A549 (cell line): ENCODE measurements at regions not wholly inside any gene's neighbourhood (a gene's known extent, or its start where the extent isn't known, plus 50 kb on each side); places are given as distances from the start of the nearest gene placed in this dataset.

ENCODE experiments used
- ATAC-seq, 2 experiments: fragments of 200-7000 bp in 1 of 2; fragments of >200 bp in 1 of 2; cut with Nextera tagmentation in 1 of 2; cut with Tn5 transposase in 1 of 2; 3 replicates each; pipeline versions ENCODE4 v1.8.0 to v1.9.1; 2018 to 2020; ENCODE audit warnings: mild to moderate bottlenecking in 1 of 2, moderate library complexity in 1 of 2
- CTCF ChIA-PET: fragments of 300-600 bp; sonication (Branson Sonifier 250); formaldehyde crosslinking; extraction: SDS; loops from one replicate; lab custom pipeline; 2021; ENCODE audit warnings: antibody characterized with exemption, inconsistent platforms; lab: Yijun Ruan, JAX
- POLR2A ChIA-PET: fragments of 350-600 bp; formaldehyde crosslinking; extraction: SDS; loops from one replicate; lab custom pipeline; 2021; ENCODE audit warnings: antibody characterized with exemption, inconsistent platforms; lab: Yijun Ruan, JAX
- DNase-seq, 2 experiments: peaks; one replicate each; pipeline versions ENCODE4 v3.0.0 to v3.0.0-alpha.2; 2011 to 2016; ENCODE audit warnings: low read depth in 1 of 2, low spot score in 1 of 2
- FAIRE-seq: peaks from 2 replicates; lab custom pipeline; 2011; peaks lifted over from hg19 to GRCh38; lab: Jason Lieb, UNC
- H3K27ac ChIP-seq, 2 experiments: fragments of >200 bp; sonication (Bioruptor Twin); formaldehyde crosslinking; 3 replicates each; pipeline ENCODE4 v1.5.1; 2016 to 2017
- H3K4me1 ChIP-seq: fragments of >200 bp; sonication (Bioruptor Twin); formaldehyde crosslinking; 3 replicates; pipeline ENCODE4 v1.6.1; 2016
- H3K4me2 ChIP-seq: fragments of >200 bp; sonication (Bioruptor Twin); formaldehyde crosslinking; 3 replicates; pipeline ENCODE4 v1.6.1; 2016
- H3K4me3 ChIP-seq: fragments of >200 bp; sonication (Bioruptor Twin); formaldehyde crosslinking; 3 replicates; pipeline ENCODE4 v1.5.1; 2016
- H3K9me3 ChIP-seq: fragments of >200 bp; sonication (Bioruptor Twin); formaldehyde crosslinking; 3 replicates; pipeline ENCODE4 v1.6.1; 2016
- BHLHE40 ChIP-seq: IDR thresholded peaks from 2 replicates; pipeline ENCODE4 v1.6.1; 2012; ENCODE audit warnings: low read depth, low read length, inconsistent platforms
- CBX2 ChIP-seq: fragments of 200-600 bp; sonication (generic); IDR thresholded peaks from 2 replicates; pipeline ENCODE4 v1.6.1; 2016; ENCODE audit warnings: low read depth, mild to moderate bottlenecking, borderline replicate concordance
- CHD4 ChIP-seq: fragments of 200-600 bp; sonication (generic); IDR thresholded peaks from 2 replicates; pipeline ENCODE4 v1.6.1; 2016; ENCODE audit warnings: antibody characterized with exemption, mild to moderate bottlenecking, borderline replicate concordance
- EHF ChIP-seq: fragments of 250-450 bp; sonication (Bioruptor Pico); IDR thresholded peaks from 2 replicates; pipeline ENCODE4 v1.5.0; 2020; ENCODE audit warnings: mild to moderate bottlenecking
- EHMT2 ChIP-seq: fragments of 200-600 bp; sonication (generic); IDR thresholded peaks from 2 replicates; pipeline ENCODE4 v1.6.1; 2016; ENCODE audit warnings: antibody characterized with exemption, low read depth, mild to moderate bottlenecking, moderate library complexity
- ELK1 ChIP-seq: fragments of 150-350 bp; IDR thresholded peaks from 2 replicates; pipeline ENCODE4 v1.6.1; 2014; ENCODE audit warnings: low read depth, mild to moderate bottlenecking, low read length
- FOSB ChIP-seq: fragments of 250-450 bp; sonication (Bioruptor Pico); IDR thresholded peaks from 2 replicates; pipeline ENCODE4 v1.5.0; 2020; ENCODE audit warnings: mild to moderate bottlenecking, moderate library complexity
- HDAC2 ChIP-seq: fragments of 200-600 bp; sonication (generic); IDR thresholded peaks from 2 replicates; pipeline ENCODE4 v1.6.1; 2016
- HES2 ChIP-seq: fragments of >200 bp; sonication (Bioruptor Twin); formaldehyde crosslinking; IDR thresholded peaks from 2 replicates; pipeline ENCODE4 v1.6.1; 2016
- HEYL ChIP-seq: fragments of 250-450 bp; sonication (Bioruptor Pico); IDR thresholded peaks from 2 replicates; pipeline ENCODE4 v1.8.0; 2021; ENCODE audit warnings: mild to moderate bottlenecking, moderate library complexity
- HMGXB4 ChIP-seq: fragments of 250-450 bp; sonication (Bioruptor Pico); IDR thresholded peaks from 2 replicates; pipeline ENCODE4 v1.5.0; 2021; ENCODE audit warnings: mild to moderate bottlenecking, moderate library complexity, borderline replicate concordance
- HOXA7 ChIP-seq: fragments of 250-450 bp; sonication (Bioruptor Pico); IDR thresholded peaks from 2 replicates; pipeline ENCODE4 v1.5.0; 2020; ENCODE audit warnings: mild to moderate bottlenecking, moderate library complexity
- HOXB5 ChIP-seq: fragments of 250-450 bp; sonication (Bioruptor Pico); IDR thresholded peaks from 2 replicates; pipeline ENCODE4 v1.5.0; 2020; ENCODE audit warnings: mild to moderate bottlenecking, moderate library complexity
- KDM1A ChIP-seq: fragments of 200-600 bp; sonication (generic); IDR thresholded peaks from 2 replicates; pipeline ENCODE4 v1.6.1; 2016; ENCODE audit warnings: low read depth, mild to moderate bottlenecking
- MAFK ChIP-seq: fragments of 450-650 bp; IDR thresholded peaks from 2 replicates; pipeline ENCODE4 v1.6.1; 2014; ENCODE audit not compliant: partially characterized antibody
- MYC ChIP-seq: IDR thresholded peaks from 2 replicates; pipeline ENCODE4 v1.6.1; 2012; ENCODE audit warnings: mild to moderate bottlenecking, inconsistent platforms, low read length, improper control_type of control experiment, borderline replicate concordance
- PHF8 ChIP-seq: fragments of 200-600 bp; sonication (generic); IDR thresholded peaks from 2 replicates; pipeline ENCODE4 v1.6.1; 2016; ENCODE audit warnings: low read depth, mild to moderate bottlenecking, antibody characterized with exemption, moderate library complexity, borderline replicate concordance
- RAD21 ChIP-seq, 2 experiments: fragments of >200 bp in 1 of 2; sonication (Bioruptor Twin) in 1 of 2; formaldehyde crosslinking in 1 of 2; IDR thresholded peaks in 1 of 2; conservative IDR thresholded peaks in 1 of 2; 2 replicates in 1 of 2; 3 replicates in 1 of 2; pipeline ENCODE4 v1.6.1; 2012 to 2018; ENCODE audit warnings: inconsistent platforms in 1 of 2
- RFX5 ChIP-seq: fragments of 450-650 bp; IDR thresholded peaks from 2 replicates; pipeline ENCODE4 v1.7.1; 2014; ENCODE audit warnings: antibody characterized with exemption, mild to moderate bottlenecking, moderate library complexity
- SMC3 ChIP-seq: fragments of >200 bp; sonication (Bioruptor Twin); formaldehyde crosslinking; IDR thresholded peaks from 3 replicates; pipeline ENCODE4 v1.6.1; 2018; ENCODE audit warnings: inconsistent platforms
- SREBF2 ChIP-seq: fragments of 450-650 bp; IDR thresholded peaks from 2 replicates; pipeline ENCODE4 v1.6.1; 2014; ENCODE audit warnings: mild to moderate bottlenecking, moderate library complexity
- TP53 ChIP-seq: fragments of 250-450 bp; sonication (Bioruptor Pico); IDR thresholded peaks from 2 replicates; pipeline ENCODE4 v1.5.0; 2021; ENCODE audit warnings: mild to moderate bottlenecking, moderate library complexity
- USF2 ChIP-seq: fragments of 450-650 bp; IDR thresholded peaks from 2 replicates; pipeline ENCODE4 v1.6.1; 2014; ENCODE audit warnings: antibody characterized with exemption
- ZC3H11A ChIP-seq: fragments of 450-650 bp; IDR thresholded peaks from 2 replicates; pipeline ENCODE4 v1.6.1; 2014; ENCODE audit warnings: antibody characterized with exemption, mild to moderate bottlenecking
- ZFP36 ChIP-seq: fragments of 450-650 bp; IDR thresholded peaks from 2 replicates; pipeline ENCODE4 v1.6.1; 2014; ENCODE audit warnings: borderline replicate concordance; ENCODE audit not compliant: partially characterized antibody
- ZNF302 ChIP-seq: fragments of 250-450 bp; sonication (Bioruptor Pico); IDR thresholded peaks from 2 replicates; pipeline ENCODE4 v1.9.0; 2021; ENCODE audit warnings: inconsistent platforms, mild to moderate bottlenecking, moderate library complexity
- WGBS: methylation state at CpG from one replicate; pipeline ENCODE4 v1.1.6; 2017; ENCODE audit errors: missing lambda C conversion rate; 5-methylcytosine and 5-hydroxymethylcytosine counted together

GRCh38 chr1:87942165-87942564 lies 613.5 kb downstream of the LMO4 start:
- Histone ChIP-seq H3K4me1 (peaks cover 17% of the 10 kb centered on the region), H3K4me3 (no peak overlapping the region), H3K4me2 (no peak overlapping the region), H3K9me3 (no peaks in the 10 kb centered on the region), H3K27ac (no peak overlapping the region; a peak in 1 of 6 replicates)
- ATAC-seq (no peak), FAIRE-seq (no peak), DNase-seq (no peak)
- no peak for TF ChIP-seq SREBF2
- no peak for TF ChIP-seq ELK1
- no peak for TF ChIP-seq USF2
- no peak for TF ChIP-seq TP53 (CRISPR knock-in tag)
- TF ChIP-seq ZC3H11A = no peak
- no peak for TF ChIP-seq HOXA7 (CRISPR knock-in tag)
- no peak for TF ChIP-seq CBX2
- TF ChIP-seq RFX5 = no peak
- no peak for TF ChIP-seq MYC
- no peak for TF ChIP-seq ZFP36
- no peak for TF ChIP-seq CHD4
- TF ChIP-seq HES2 = no peak
- no peak for TF ChIP-seq HDAC2
- no peak for TF ChIP-seq KDM1A
- TF ChIP-seq RAD21 (conservative IDR thresholded peaks at IDR 0.05 in 1 of 2, IDR thresholded peaks at IDR 0.05 in 1 of 2) = no peak
- TF ChIP-seq EHF (CRISPR knock-in tag) = no peak
- TF ChIP-seq FOSB (CRISPR knock-in tag) = no peak
- TF ChIP-seq MAFK = no peak
- no peak for TF ChIP-seq EHMT2
- TF ChIP-seq HEYL (CRISPR knock-in tag) = no peak
- ChIA-PET CTCF (interaction anchor here (1.4 kb wide), 1 partner anchor 40 kb away, joined by 3 read pairs; no protein-coding TSS in a partner anchor), POLR2A (no interaction called here)
- WGBS = 53% methylated on average over 1 of the region's 1 CpG

- TF ChIP-seq EHF (CRISPR knock-in tag) (no peak), RFX5 (no peak), SMC3 (no peak), ZNF302 (no peak), HMGXB4 (CRISPR knock-in tag) (no peak), BHLHE40 (no peak), HOXB5 (CRISPR knock-in tag) (no peak), PHF8 (no peak)
- POLR2A ChIA-PET = no interaction called here
- no peak for DNase-seq
- CTCF ChIA-PET = no interaction called here
- Histone ChIP-seq H3K4me3 (no peak overlapping the region), H3K9me3 (no peaks in the 10 kb centered on the region), H3K4me1 (no peaks in the 10 kb centered on the region), H3K4me2 (no peak overlapping the region), H3K27ac (no peak overlapping the region)
- no peak for FAIRE-seq
- WGBS = 90% methylated on average over 3 of the region's 3 CpGs
- no peak for ATAC-seq
These were observed 621.0 kb downstream of the LMO4 start for GRCh38 chr1:87949711-87950110.
